ENCODE measurements at regions not wholly inside any gene's neighbourhood (a gene's known extent, or its start where the extent isn't known, plus 50 kb on each side); places are given as distances from the start of the nearest gene placed in this dataset.

- no peak for TF ChIP-seq CTCF (IDR thresholded peaks at IDR 0.05)
- no peak for TF ChIP-seq POLR2A (IDR thresholded peaks at IDR 0.05)
- Histone ChIP-seq H3K36me3 (no peaks in the 10 kb centered on the region), H3K9me3 (no peaks in the 10 kb centered on the region), H3K27ac (no peak overlapping the region), H3K4me3 (no peak overlapping the region), H3K4me1 (no peaks in the 10 kb centered on the region), H3K27me3 (no peaks in the 10 kb centered on the region)
- ATAC-seq (peak in 1 of 4 donors; percentile 56), DNase-seq (no peak)
- intact Hi-C loops (cut with DNase I): no loop called here
Measured at GRCh38 chr14:53703457-53703856, 253.2 kb downstream of the BMP4 start.

GRCh38 chr14:53701108-53701875, 255.3 kb downstream of the BMP4 start:
- no peaks in the 10 kb centered on the region for H3K36me3 ChIP-seq
- no peaks in the 10 kb centered on the region for H3K4me1 ChIP-seq
- H3K9me3 ChIP-seq: no peaks in the 10 kb centered on the region
- no peak overlapping the region for H3K27ac ChIP-seq
- no peak overlapping the region for H3K4me3 ChIP-seq
- intact Hi-C loops (cut with DNase I): no loop called here
- ATAC-seq (no peak), DNase-seq (no peak)
- no peaks in the 10 kb centered on the region for H3K27me3 ChIP-seq
- WGBS (ENCODE audit: insufficient coverage, low coverage, low lambda C conversion rate, missing lambda C conversion rate): 58% methylated on average over 3 of the region's 3 CpGs
- no peak for TF ChIP-seq POLR2A (IDR thresholded peaks at IDR 0.05)
- no peak for TF ChIP-seq CTCF (IDR thresholded peaks at IDR 0.05)

- TF ChIP-seq CTCF (IDR thresholded peaks at IDR 0.05): no peak
- TF ChIP-seq POLR2A (IDR thresholded peaks at IDR 0.05): no peak
- ATAC-seq (peak in 1 of 4 donors; percentile 82), DNase-seq (no peak)
- Histone ChIP-seq H3K36me3 (no peaks in the 10 kb centered on the region), H3K4me1 (no peaks in the 10 kb centered on the region), H3K4me3 (no peak overlapping the region), H3K27ac (no peak overlapping the region), H3K9me3 (no peaks in the 10 kb centered on the region), H3K27me3 (no peaks in the 10 kb centered on the region)
- intact Hi-C loops (cut with DNase I): no loop called here
- 68% methylated on average over 3 of the region's 3 CpGs for WGBS (ENCODE audit: insufficient coverage, low coverage, low lambda C conversion rate, missing lambda C conversion rate)
Measured at GRCh38 chr14:53696217-53696965, 260.2 kb downstream of the BMP4 start.

GRCh38 chr14:53695692-53696214, 260.9 kb downstream of the BMP4 start:
- ATAC-seq: no peak
- no peak for TF ChIP-seq CTCF (IDR thresholded peaks at IDR 0.05)
- TF ChIP-seq POLR2A (IDR thresholded peaks at IDR 0.05): no peak

More at GRCh38 chr14:53695692-53696214, 260.9 kb downstream of the BMP4 start:
- Histone ChIP-seq H3K4me3 (no peak overlapping the region), H3K4me1 (no peaks in the 10 kb centered on the region), H3K27ac (no peak overlapping the region), H3K9me3 (no peaks in the 10 kb centered on the region), H3K27me3 (no peaks in the 10 kb centered on the region), H3K36me3 (no peaks in the 10 kb centered on the region)
- 96% methylated on average over 2 of the region's 2 CpGs for WGBS (ENCODE audit: insufficient coverage, low coverage, low lambda C conversion rate, missing lambda C conversion rate)
- intact Hi-C loops (cut with DNase I): no loop called here
- no peak for DNase-seq
